Endodermal cell (in vitro differentiated cells): ENCODE measurements at regions not wholly inside any gene's neighbourhood (a gene's known extent, or its start where the extent isn't known, plus 50 kb on each side); places are given as distances from the start of the nearest gene placed in this dataset.

Experiments
- DNase-seq: peaks from one replicate; pipeline ENCODE4 v3.0.0-alpha.2; 2017
- H3K27ac ChIP-seq: 2 replicates; pipeline ENCODE4 v1.5.1; 2013; ENCODE audit warnings: mild to moderate bottlenecking, low read depth, low read length, moderate library complexity
- H3K27me3 ChIP-seq: 2 replicates; pipeline ENCODE4 v1.6.1; 2013; ENCODE audit warnings: mild to moderate bottlenecking, low read length, moderate library complexity; ENCODE audit not compliant: insufficient read depth, control insufficient read depth, poor library complexity, severe bottlenecking
- H3K36me3 ChIP-seq: 2 replicates; pipeline ENCODE4 v1.7.0; 2013; ENCODE audit warnings: mild to moderate bottlenecking, low read length, moderate library complexity; ENCODE audit not compliant: control insufficient read depth, insufficient read depth
- H3K4me1 ChIP-seq: one replicate; pipeline ENCODE4 v1.7.0; 2013; ENCODE audit warnings: low read length; ENCODE audit not compliant: control insufficient read depth, insufficient read depth
- H3K4me3 ChIP-seq: 2 replicates; pipeline ENCODE4 v1.5.1; 2013; ENCODE audit warnings: mild to moderate bottlenecking, low read length, moderate library complexity
- H3K9ac ChIP-seq: 2 replicates; pipeline ENCODE4 v1.6.1; 2013; ENCODE audit warnings: mild to moderate bottlenecking, low read length, moderate library complexity; ENCODE audit not compliant: poor library complexity, severe bottlenecking; ENCODE audit errors: extremely low read depth
- H3K9me3 ChIP-seq: 2 replicates; pipeline ENCODE4 v1.6.1; 2013; ENCODE audit warnings: mild to moderate bottlenecking, low read length, moderate library complexity; ENCODE audit not compliant: control insufficient read depth
- H3K27ac Mint-ChIP-seq: 2 replicates; pipeline ENCODE4 v1.8.0; 2020; ENCODE audit warnings: mixed read lengths
- H3K27me3 Mint-ChIP-seq: 2 replicates; pipeline ENCODE4 v1.8.0; 2021; ENCODE audit warnings: mild to moderate bottlenecking, mixed read lengths; ENCODE audit not compliant: insufficient read depth
- H3K36me3 Mint-ChIP-seq: 2 replicates; pipeline ENCODE4 v1.8.0; 2020; ENCODE audit warnings: low read depth, mixed read lengths
- H3K4me1 Mint-ChIP-seq: 2 replicates; pipeline ENCODE4 v1.8.0; 2020; ENCODE audit warnings: mixed read lengths
- H3K4me3 Mint-ChIP-seq: 2 replicates; pipeline ENCODE4 v1.8.0; 2020; ENCODE audit warnings: mild to moderate bottlenecking, moderate library complexity, mixed read lengths
- H3K9me3 Mint-ChIP-seq: 2 replicates; pipeline ENCODE4 v1.8.0; 2020; ENCODE audit warnings: mild to moderate bottlenecking, mixed read lengths
- CTCF ChIP-seq: fragments of 200-600 bp; sonication (generic); conservative IDR thresholded peaks from 2 replicates; pipeline ENCODE4 v1.5.0; 2021; ENCODE audit warnings: antibody characterized with exemption, mild to moderate bottlenecking
- WGBS, 2 experiments: methylation state at CpG; one replicate each; pipeline versions ENCODE4 v1.1.5 to v1.1.7; 2013; ENCODE audit warnings: missing lambda C conversion rate in 2 of 2, mixed read lengths in 1 of 2; ENCODE audit not compliant: insufficient coverage in 1 of 2, insufficient read length in 1 of 2; 5-methylcytosine and 5-hydroxymethylcytosine counted together

- DNase-seq, result no peak
- no peak overlapping the region for H3K27ac Mint-ChIP-seq
Observed at GRCh38 chr15:70324001-70324974, 226.6 kb upstream of the TLE3 start.

GRCh38 chr15:70323111-70323851 is 225.6 kb upstream of the TLE3 start:
- Mint-ChIP-seq H3K4me1 (peaks cover 60% of the 10 kb centered on the region), H3K36me3 (no peaks in the 10 kb centered on the region), H3K27ac (no peak overlapping the region), H3K27me3 (peaks cover 17% of the 10 kb centered on the region), H3K9me3 (no peaks in the 10 kb centered on the region), H3K4me3 (peak overlapping the region; percentile 8)
- Histone ChIP-seq H3K9me3 (no peaks in the 10 kb centered on the region), H3K4me1 (peaks cover 27% of the 10 kb centered on the region), H3K27me3 (no peaks in the 10 kb centered on the region), H3K27ac (no peak overlapping the region), H3K36me3 (no peaks in the 10 kb centered on the region), H3K9ac (no peak overlapping the region), H3K4me3 (no peak overlapping the region)
- no peak for TF ChIP-seq CTCF
- WGBS, 2 experiments, result 60 to 87% methylated on average over 3 to 11 of the region's 11 CpGs
- DNase-seq, result peak; percentile 67

More at GRCh38 chr15:70324001-70324974, 226.6 kb upstream of the TLE3 start:
- Mint-ChIP-seq H3K9me3 (no peaks in the 10 kb centered on the region), H3K27me3 (peaks cover 13% of the 10 kb centered on the region), H3K4me3 (no peak overlapping the region), H3K4me1 (peaks cover 52% of the 10 kb centered on the region), H3K36me3 (no peaks in the 10 kb centered on the region)
- Histone ChIP-seq H3K9me3 (no peaks in the 10 kb centered on the region), H3K27me3 (no peaks in the 10 kb centered on the region), H3K27ac (no peak overlapping the region), H3K4me1 (peaks cover 27% of the 10 kb centered on the region), H3K4me3 (no peak overlapping the region), H3K36me3 (no peaks in the 10 kb centered on the region), H3K9ac (no peak overlapping the region)
- WGBS, 2 experiments, result 87 to 94% methylated on average over 15 of the region's 15 CpGs
- no peak for TF ChIP-seq CTCF

GRCh38 chr15:70322051-70322668 is 224.4 kb upstream of the TLE3 start:
- Histone ChIP-seq H3K36me3 (no peaks in the 10 kb centered on the region), H3K9me3 (no peaks in the 10 kb centered on the region), H3K9ac (no peak overlapping the region), H3K27ac (no peak overlapping the region), H3K4me3 (no peak overlapping the region), H3K4me1 (peaks cover 27% of the 10 kb centered on the region), H3K27me3 (no peaks in the 10 kb centered on the region)
- DNase-seq, result no peak
- peaks cover 18% of the 10 kb centered on the region for H3K27me3 Mint-ChIP-seq
- H3K36me3 Mint-ChIP-seq, result no peaks in the 10 kb centered on the region
- no peak for TF ChIP-seq CTCF
- H3K4me1 Mint-ChIP-seq, result peaks cover 58% of the 10 kb centered on the region
- no peaks in the 10 kb centered on the region for H3K9me3 Mint-ChIP-seq
- no peak overlapping the region for H3K4me3 Mint-ChIP-seq
- H3K27ac Mint-ChIP-seq, result no peak overlapping the region
- WGBS, 2 experiments, result 88 to 93% methylated on average over 4 to 6 of the region's 6 CpGs
